A549 (cell line): ENCODE measurements at regions not wholly inside any gene's neighbourhood (a gene's known extent, or its start where the extent isn't known, plus 50 kb on each side); places are given as distances from the start of the nearest gene placed in this dataset.

Source experiments
- CEBPB ChIP-seq, 2 experiments: fragments of >200 bp in 1 of 2; sonication (Bioruptor Twin) in 1 of 2; formaldehyde crosslinking in 1 of 2; IDR thresholded peaks; 2 replicates each; pipeline ENCODE4 v1.6.1; 2012 to 2016
- EP300 ChIP-seq, 2 experiments: fragments of >200 bp; sonication (Bioruptor Twin); formaldehyde crosslinking; IDR thresholded peaks; 2 replicates in 1 of 2; 3 replicates in 1 of 2; pipeline ENCODE4 v1.6.1; 2016 to 2017
- JUN ChIP-seq, 2 experiments: fragments of >200 bp; sonication (Bioruptor Twin); formaldehyde crosslinking; IDR thresholded peaks; 2 replicates in 1 of 2; 3 replicates in 1 of 2; pipeline ENCODE4 v1.6.1; 2016 to 2017
- MAFK ChIP-seq: fragments of 450-650 bp; IDR thresholded peaks from 2 replicates; pipeline ENCODE4 v1.6.1; 2014; ENCODE audit not compliant: partially characterized antibody
- MAZ ChIP-seq: fragments of 150-350 bp; IDR thresholded peaks from 2 replicates; pipeline ENCODE4 v1.6.1; 2014; ENCODE audit warnings: antibody characterized with exemption, low read depth, low read length, borderline replicate concordance
- PHF8 ChIP-seq: fragments of 200-600 bp; sonication (generic); IDR thresholded peaks from 2 replicates; pipeline ENCODE4 v1.6.1; 2016; ENCODE audit warnings: low read depth, mild to moderate bottlenecking, antibody characterized with exemption, moderate library complexity, borderline replicate concordance
- POLR2A ChIP-seq: IDR thresholded peaks from 2 replicates; pipeline ENCODE4 v1.6.1; 2012; ENCODE audit warnings: mild to moderate bottlenecking, low read length
- RAD21 ChIP-seq, 2 experiments: fragments of >200 bp in 1 of 2; sonication (Bioruptor Twin) in 1 of 2; formaldehyde crosslinking in 1 of 2; IDR thresholded peaks in 1 of 2; conservative IDR thresholded peaks in 1 of 2; 2 replicates in 1 of 2; 3 replicates in 1 of 2; pipeline ENCODE4 v1.6.1; 2012 to 2018; ENCODE audit warnings: inconsistent platforms in 1 of 2
- SMC3 ChIP-seq: fragments of >200 bp; sonication (Bioruptor Twin); formaldehyde crosslinking; IDR thresholded peaks from 3 replicates; pipeline ENCODE4 v1.6.1; 2018; ENCODE audit warnings: inconsistent platforms
- ZSCAN20 ChIP-seq: fragments of 250-450 bp; sonication (Bioruptor Pico); IDR thresholded peaks from 2 replicates; pipeline ENCODE4 v1.8.0; 2022; ENCODE audit warnings: mild to moderate bottlenecking, moderate library complexity
- TF ChIP-seq, protein P1 (sequence below): fragments of >200 bp; sonication (Bioruptor Twin); formaldehyde crosslinking; IDR thresholded peaks from 3 replicates; pipeline ENCODE4 v1.5.1; 2016

- TF ChIP-seq, protein P1, sequence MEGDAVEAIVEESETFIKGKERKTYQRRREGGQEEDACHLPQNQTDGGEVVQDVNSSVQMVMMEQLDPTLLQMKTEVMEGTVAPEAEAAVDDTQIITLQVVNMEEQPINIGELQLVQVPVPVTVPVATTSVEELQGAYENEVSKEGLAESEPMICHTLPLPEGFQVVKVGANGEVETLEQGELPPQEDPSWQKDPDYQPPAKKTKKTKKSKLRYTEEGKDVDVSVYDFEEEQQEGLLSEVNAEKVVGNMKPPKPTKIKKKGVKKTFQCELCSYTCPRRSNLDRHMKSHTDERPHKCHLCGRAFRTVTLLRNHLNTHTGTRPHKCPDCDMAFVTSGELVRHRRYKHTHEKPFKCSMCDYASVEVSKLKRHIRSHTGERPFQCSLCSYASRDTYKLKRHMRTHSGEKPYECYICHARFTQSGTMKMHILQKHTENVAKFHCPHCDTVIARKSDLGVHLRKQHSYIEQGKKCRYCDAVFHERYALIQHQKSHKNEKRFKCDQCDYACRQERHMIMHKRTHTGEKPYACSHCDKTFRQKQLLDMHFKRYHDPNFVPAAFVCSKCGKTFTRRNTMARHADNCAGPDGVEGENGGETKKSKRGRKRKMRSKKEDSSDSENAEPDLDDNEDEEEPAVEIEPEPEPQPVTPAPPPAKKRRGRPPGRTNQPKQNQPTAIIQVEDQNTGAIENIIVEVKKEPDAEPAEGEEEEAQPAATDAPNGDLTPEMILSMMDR: no peak
- TF ChIP-seq POLR2A: no peak
- no peak for TF ChIP-seq MAFK
- no peak for TF ChIP-seq JUN (IDR thresholded peaks at IDR 0.05)
- TF ChIP-seq EP300 (IDR thresholded peaks at IDR 0.05): no peak
- no peak for TF ChIP-seq RAD21 (conservative IDR thresholded peaks at IDR 0.05 in 1 of 2, IDR thresholded peaks at IDR 0.05 in 1 of 2)
- no peak for TF ChIP-seq ZSCAN20 (CRISPR knock-in tag)
- no peak for TF ChIP-seq SMC3
- no peak for TF ChIP-seq CEBPB (IDR thresholded peaks at IDR 0.05)
- no peak for TF ChIP-seq PHF8
- TF ChIP-seq MAZ: no peak
Observed at GRCh38 chrX:39465906-39466305, 631.9 kb downstream of the BCOR start.
